Activated naive CD4-positive, alpha-beta T cell treated with anti-CD3 and anti-CD28 coated beads, Interleukin-2, amount 10 ng/mL, durations not matched to agents 7 days and 5 days (primary cell): ENCODE measurements at regions not wholly inside any gene's neighbourhood (a gene's known extent, or its start where the extent isn't known, plus 50 kb on each side); places are given as distances from the start of the nearest gene placed in this dataset.
"Not testable (repeated sequence)": the region's sequence is repeated elsewhere in the genome, so short reads cannot be mapped to it uniquely, and the experiment has no call there.

Experiments used
- CTCF ChIA-PET: fragments of 350-600 bp; sonication (Branson Sonifier 250); formaldehyde crosslinking; loops from one replicate; lab custom pipeline; 2021; ENCODE audit warnings: antibody characterized with exemption; lab: Charles Lee
- DNase-seq: peaks from one replicate; pipeline ENCODE4 v3.0.0-alpha.2; 2020
- H3K27ac Mint-ChIP-seq: one replicate; pipeline ENCODE4 v1.8.0; 2021; ENCODE audit warnings: mild to moderate bottlenecking, moderate library complexity, mixed read lengths
- H3K27me3 Mint-ChIP-seq: one replicate; pipeline ENCODE4 v1.8.0; 2021; ENCODE audit warnings: mild to moderate bottlenecking, mixed read lengths
- H3K36me3 Mint-ChIP-seq: one replicate; pipeline ENCODE4 v1.8.0; 2021; ENCODE audit warnings: mixed read lengths
- H3K4me1 Mint-ChIP-seq: one replicate; pipeline ENCODE4 v1.8.0; 2021; ENCODE audit warnings: mixed read lengths
- H3K4me3 Mint-ChIP-seq: one replicate; pipeline ENCODE4 v1.8.0; 2021; ENCODE audit warnings: mild to moderate bottlenecking, moderate library complexity, mixed read lengths
- H3K9me3 Mint-ChIP-seq: one replicate; pipeline ENCODE4 v1.8.0; 2021; ENCODE audit warnings: mixed read lengths

DNA sequence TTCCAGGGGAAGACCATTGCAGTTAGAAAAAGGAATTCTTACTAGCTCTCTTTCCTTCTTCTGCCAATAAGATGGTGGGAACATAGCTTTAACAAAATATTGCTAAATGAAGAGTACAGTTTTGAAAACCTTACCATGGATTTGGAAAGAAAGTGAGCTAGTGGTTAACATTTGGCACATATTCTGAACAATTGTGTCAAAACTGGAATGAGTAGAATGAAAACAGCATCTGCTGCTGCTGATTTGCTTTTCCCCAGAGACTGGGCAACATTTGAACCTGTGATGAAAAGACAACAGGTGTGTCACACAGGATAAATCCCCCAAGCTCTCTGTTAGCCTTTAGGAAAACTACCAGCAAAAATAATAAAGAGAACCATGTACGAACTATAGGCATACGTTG is 761.4 kb downstream of the KCNA4 start:
- H3K36me3 Mint-ChIP-seq = no peaks in the 10 kb centered on the region
- H3K27ac Mint-ChIP-seq = no peak overlapping the region
- H3K4me1 Mint-ChIP-seq = no peaks in the 10 kb centered on the region
- no peak overlapping the region for H3K4me3 Mint-ChIP-seq
- peaks cover 16% of the 10 kb centered on the region for H3K9me3 Mint-ChIP-seq
- CTCF ChIA-PET = no interaction called here
- H3K27me3 Mint-ChIP-seq = no peaks in the 10 kb centered on the region
- DNase-seq = no peak

DNA sequence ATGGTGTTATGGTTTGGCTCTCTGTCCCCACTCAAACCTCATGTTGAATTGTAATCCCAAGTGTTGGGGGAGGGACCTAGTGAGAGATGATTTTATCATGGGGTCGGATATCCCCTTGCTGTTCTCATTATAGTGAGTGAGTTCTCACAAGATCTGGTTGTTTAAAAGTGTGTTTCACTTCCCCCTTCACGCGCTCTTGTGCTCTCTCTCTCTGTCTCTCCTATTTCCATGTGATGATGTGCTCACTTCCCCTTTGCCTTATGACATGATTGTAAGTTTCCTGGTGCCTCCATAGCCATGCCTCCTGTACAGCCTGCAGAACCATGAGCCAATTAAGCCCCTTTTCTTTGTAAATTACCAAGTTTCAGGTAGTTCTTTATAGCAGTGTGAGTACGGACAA is 765.1 kb downstream of the KCNA4 start:
- no peak for DNase-seq
- CTCF ChIA-PET = no interaction called here
- H3K4me3 Mint-ChIP-seq = no peak overlapping the region
- no peaks in the 10 kb centered on the region for H3K4me1 Mint-ChIP-seq
- no peak overlapping the region for H3K27ac Mint-ChIP-seq
- no peaks in the 10 kb centered on the region for H3K36me3 Mint-ChIP-seq
- H3K9me3 Mint-ChIP-seq = peaks cover 5% of the 10 kb centered on the region
- no peaks in the 10 kb centered on the region for H3K27me3 Mint-ChIP-seq

DNA sequence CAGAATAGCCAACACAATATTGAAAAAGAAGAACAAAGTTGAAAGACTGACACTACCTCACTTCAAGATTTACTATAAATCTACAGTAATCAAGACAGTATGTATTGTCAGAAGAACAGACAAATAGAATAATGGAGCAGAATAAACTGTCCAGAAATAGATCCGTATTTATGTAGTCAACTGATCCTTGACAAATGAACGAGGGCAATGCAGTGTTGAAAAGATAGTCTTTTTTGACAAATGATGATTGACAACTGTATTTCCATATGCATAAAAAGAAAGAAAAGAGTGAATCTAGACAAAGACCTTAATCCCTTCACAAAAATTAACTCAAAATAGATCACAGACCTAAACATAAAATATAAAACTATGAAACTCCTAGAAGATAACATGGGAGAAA is 767.1 kb downstream of the KCNA4 start:
- no peaks in the 10 kb centered on the region for H3K36me3 Mint-ChIP-seq
- DNase-seq = no peak
- H3K27ac Mint-ChIP-seq = no peak overlapping the region
- no peaks in the 10 kb centered on the region for H3K27me3 Mint-ChIP-seq
- no peaks in the 10 kb centered on the region for H3K4me1 Mint-ChIP-seq
- CTCF ChIA-PET = no interaction called here
- no peak overlapping the region for H3K4me3 Mint-ChIP-seq
- peaks cover 4% of the 10 kb centered on the region for H3K9me3 Mint-ChIP-seq

DNA sequence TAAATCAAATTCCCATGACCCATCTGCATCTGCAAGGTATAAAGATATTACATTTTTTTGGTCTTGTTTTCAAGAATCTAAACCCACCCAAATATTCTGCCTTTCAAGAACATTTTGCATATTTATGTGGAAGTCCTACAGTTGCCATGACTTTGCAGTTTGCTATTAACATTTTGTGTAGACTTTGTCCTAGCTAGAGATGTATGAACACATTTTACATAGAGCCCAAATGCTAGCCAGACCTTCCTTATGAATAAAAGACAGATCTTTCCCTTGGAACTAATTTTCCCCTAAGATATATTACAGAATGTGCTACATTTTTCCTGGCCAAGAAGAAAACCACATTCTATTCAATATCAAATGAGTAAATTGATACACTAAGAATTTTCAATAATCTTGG is 772.5 kb downstream of the KCNA4 start:
- no peak for DNase-seq
- CTCF ChIA-PET = no interaction called here
- Mint-ChIP-seq H3K27ac (no peak overlapping the region), H3K27me3 (no peaks in the 10 kb centered on the region), H3K36me3 (no peaks in the 10 kb centered on the region), H3K4me1 (no peaks in the 10 kb centered on the region), H3K9me3 (peaks cover 10% of the 10 kb centered on the region), H3K4me3 (no peak overlapping the region)

DNA sequence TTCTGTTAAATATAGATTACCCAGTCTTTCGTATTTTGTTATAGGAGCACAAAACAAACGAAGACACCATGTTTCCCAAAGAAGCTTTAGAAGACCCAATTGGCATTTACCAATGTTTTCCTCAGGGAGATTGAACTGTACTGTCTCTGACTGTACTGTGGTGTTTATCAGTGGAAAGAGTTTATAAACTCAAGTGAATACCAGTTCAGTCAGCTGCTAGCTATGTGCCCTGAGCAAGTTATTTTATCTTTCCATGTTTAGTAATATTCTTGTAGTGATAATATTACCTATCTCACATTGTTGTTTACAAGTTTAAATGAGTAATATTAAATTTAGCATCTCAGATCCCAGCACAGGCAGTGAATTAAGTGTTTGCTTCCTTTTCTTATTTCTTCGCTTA is 773.2 kb downstream of the KCNA4 start:
- CTCF ChIA-PET = no interaction called here
- no peaks in the 10 kb centered on the region for H3K36me3 Mint-ChIP-seq
- no peak overlapping the region for H3K4me3 Mint-ChIP-seq
- H3K9me3 Mint-ChIP-seq = peaks cover 10% of the 10 kb centered on the region
- H3K27me3 Mint-ChIP-seq = no peaks in the 10 kb centered on the region
- no peak overlapping the region for H3K27ac Mint-ChIP-seq
- no peak for DNase-seq
- H3K4me1 Mint-ChIP-seq = no peaks in the 10 kb centered on the region

DNA sequence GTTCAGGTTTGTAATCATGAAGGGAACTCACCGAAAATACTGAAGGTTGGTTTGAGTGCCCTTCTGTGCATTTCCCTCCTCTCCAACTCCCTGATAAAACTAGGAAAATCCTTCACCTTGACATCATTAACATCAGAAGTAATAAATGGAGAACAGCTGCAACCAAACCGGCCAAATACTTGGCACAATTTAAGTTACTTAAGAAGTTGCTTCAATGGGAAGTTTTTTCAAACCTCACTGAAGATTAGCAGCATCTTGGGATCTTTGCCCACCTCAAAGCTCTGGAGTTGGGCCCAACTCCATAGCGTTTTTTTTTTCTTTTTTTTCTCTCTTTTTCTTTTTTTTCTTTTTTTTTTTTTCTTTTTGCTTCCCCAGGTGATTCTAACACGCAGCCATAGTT is 784.8 kb downstream of the KCNA4 start:
- H3K9me3 Mint-ChIP-seq = peaks cover 3% of the 10 kb centered on the region
- CTCF ChIA-PET = interaction anchor here (0.6 kb wide), 1 partner anchor 15 kb away, joined by 3 read pairs; no protein-coding TSS in a partner anchor
- H3K4me3 Mint-ChIP-seq = no peak overlapping the region
- no peak overlapping the region for H3K27ac Mint-ChIP-seq
- no peaks in the 10 kb centered on the region for H3K36me3 Mint-ChIP-seq
- no peaks in the 10 kb centered on the region for H3K4me1 Mint-ChIP-seq
- DNase-seq = no peak
- no peaks in the 10 kb centered on the region for H3K27me3 Mint-ChIP-seq

DNA sequence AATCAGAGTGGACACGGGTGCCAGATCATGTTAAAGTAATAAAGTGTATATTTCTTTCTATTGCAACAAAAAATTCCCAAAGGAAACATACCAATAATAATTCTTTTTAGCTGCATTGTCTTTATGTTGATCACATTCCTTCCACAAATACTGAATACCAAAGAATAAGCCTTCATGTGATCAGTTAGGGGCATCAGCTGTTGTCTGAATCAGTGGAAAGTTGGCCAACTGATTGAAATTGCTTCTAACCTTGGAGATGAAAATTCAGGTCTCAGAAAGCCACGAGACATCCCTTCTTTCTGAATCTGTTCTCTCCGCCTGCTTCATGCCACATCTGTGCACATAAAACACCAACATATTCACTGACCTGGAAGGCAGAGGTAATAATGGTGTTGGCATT is 785.2 kb downstream of the KCNA4 start:
- H3K4me3 Mint-ChIP-seq = no peak overlapping the region
- CTCF ChIA-PET = interaction anchor here (0.6 kb wide), 1 partner anchor 16 kb away, joined by 3 read pairs; no protein-coding TSS in a partner anchor
- no peak for DNase-seq
- H3K4me1 Mint-ChIP-seq = no peaks in the 10 kb centered on the region
- no peaks in the 10 kb centered on the region for H3K36me3 Mint-ChIP-seq
- peaks cover 7% of the 10 kb centered on the region for H3K9me3 Mint-ChIP-seq
- no peaks in the 10 kb centered on the region for H3K27me3 Mint-ChIP-seq
- H3K27ac Mint-ChIP-seq = no peak overlapping the region

DNA sequence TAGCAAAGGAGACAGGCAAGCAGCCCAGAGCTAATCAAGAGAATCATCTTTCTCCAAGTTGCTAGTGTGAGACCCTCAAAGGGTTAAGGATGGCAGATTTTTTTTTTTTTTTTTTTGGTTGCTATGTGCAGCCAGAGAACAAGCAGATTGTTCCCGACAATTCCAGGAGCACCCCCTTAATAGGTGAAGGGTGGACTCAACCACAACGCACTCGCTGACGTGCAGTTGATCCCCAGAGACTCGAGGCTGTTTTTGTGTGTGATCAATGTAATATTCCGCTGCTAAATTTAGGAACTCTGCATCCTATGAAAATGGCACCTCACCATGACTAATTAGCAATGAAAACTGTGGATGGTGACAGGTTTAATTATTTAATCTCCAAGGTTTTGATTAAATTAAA is 789.0 kb downstream of the KCNA4 start:
- no peaks in the 10 kb centered on the region for H3K4me1 Mint-ChIP-seq
- H3K27me3 Mint-ChIP-seq = no peaks in the 10 kb centered on the region
- CTCF ChIA-PET = no interaction called here
- no peak for DNase-seq
- H3K27ac Mint-ChIP-seq = no peak overlapping the region
- H3K9me3 Mint-ChIP-seq = peaks cover 23% of the 10 kb centered on the region
- H3K4me3 Mint-ChIP-seq = no peak overlapping the region
- H3K36me3 Mint-ChIP-seq = no peaks in the 10 kb centered on the region

DNA sequence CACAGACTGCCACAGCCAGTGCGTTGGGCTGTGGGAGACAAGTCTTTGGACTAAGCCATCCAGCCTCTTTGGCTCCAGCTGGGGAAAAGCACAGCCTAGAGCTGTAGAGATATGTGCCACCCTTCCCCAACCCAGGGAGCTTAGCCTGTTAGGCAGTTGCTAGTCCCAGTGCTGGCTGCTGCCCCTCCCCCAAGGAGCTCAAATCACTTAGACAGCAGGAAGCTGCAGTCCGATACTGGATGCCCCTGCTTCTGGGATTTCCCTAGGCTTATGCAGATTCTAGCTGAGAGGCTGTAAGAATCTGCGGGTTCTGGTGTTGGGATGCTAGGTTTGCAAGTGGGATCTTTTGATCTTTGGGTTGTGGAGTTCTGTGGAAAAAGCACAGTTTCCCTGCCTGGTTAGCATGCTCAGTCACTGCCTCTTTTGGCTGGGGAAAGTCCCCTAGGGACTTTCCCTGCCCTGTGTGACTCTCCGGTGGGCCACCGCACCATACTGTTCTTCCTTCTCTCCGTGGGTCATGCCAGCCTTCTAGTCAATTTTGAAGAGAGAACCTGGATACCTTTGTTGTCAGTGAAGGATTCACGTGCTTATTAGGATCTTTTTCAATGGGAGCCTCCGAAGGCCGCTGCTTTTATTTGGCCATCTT is 792.0 kb downstream of the KCNA4 start:
- H3K9me3 Mint-ChIP-seq = peaks cover 35% of the 10 kb centered on the region
- H3K27me3 Mint-ChIP-seq = no peaks in the 10 kb centered on the region

DNA sequence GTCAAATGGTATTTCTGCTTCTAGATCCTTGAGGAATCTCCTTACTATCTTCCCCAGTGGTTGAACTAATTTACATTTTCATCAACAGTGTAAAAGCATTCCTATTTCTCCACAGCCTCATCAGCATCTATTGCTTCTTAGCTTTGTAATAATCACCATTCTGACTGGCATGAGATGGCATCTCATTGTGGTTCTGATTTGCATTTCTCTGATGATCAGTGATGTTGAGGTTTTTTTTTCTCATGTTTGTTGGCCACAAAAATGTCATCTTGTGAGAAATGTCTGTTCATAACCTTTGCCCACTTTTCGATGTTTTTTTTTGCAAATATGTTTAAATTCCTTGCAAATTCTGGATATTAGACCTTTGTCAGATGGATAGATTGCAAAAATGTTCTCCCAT is 797.3 kb downstream of the KCNA4 start:
- H3K4me3 Mint-ChIP-seq, H3K4me1 Mint-ChIP-seq, CTCF ChIA-PET, H3K36me3 Mint-ChIP-seq, H3K27ac Mint-ChIP-seq, H3K27me3 Mint-ChIP-seq, DNase-seq: not testable (repeated sequence)
- peaks cover 25% of the 10 kb centered on the region for H3K9me3 Mint-ChIP-seq

More for the DNA sequence above, 792.0 kb downstream of the KCNA4 start:
- Mint-ChIP-seq H3K27ac (no peak overlapping the region), H3K4me1 (no peaks in the 10 kb centered on the region), H3K36me3 (no peaks in the 10 kb centered on the region), H3K4me3 (no peak overlapping the region)
- CTCF ChIA-PET = no interaction called here
- no peak for DNase-seq

DNA sequence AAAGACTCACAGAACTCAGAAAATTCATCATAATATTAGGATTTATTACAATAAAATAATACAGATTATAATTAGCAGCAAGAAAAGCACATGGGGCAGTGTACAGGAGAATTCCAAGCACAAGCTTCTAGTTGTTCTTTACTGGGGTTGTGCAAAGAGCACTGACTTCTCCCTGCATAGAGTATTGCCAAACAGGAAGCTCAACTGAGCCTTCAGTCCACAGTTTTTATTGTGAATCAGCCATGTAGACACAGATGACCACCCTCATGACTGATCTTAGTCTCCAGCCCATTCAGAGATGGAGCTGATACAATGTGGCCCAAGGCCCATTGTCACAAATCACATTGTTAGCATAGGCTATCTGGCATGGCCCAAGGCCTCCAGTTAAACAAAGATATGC is 798.9 kb downstream of the KCNA4 start:
- CTCF ChIA-PET = no interaction called here
- no peak for DNase-seq
- Mint-ChIP-seq H3K4me3 (no peak overlapping the region), H3K27ac (no peak overlapping the region), H3K9me3 (peaks cover 18% of the 10 kb centered on the region), H3K4me1 (no peaks in the 10 kb centered on the region), H3K27me3 (no peaks in the 10 kb centered on the region), H3K36me3 (no peaks in the 10 kb centered on the region)

DNA sequence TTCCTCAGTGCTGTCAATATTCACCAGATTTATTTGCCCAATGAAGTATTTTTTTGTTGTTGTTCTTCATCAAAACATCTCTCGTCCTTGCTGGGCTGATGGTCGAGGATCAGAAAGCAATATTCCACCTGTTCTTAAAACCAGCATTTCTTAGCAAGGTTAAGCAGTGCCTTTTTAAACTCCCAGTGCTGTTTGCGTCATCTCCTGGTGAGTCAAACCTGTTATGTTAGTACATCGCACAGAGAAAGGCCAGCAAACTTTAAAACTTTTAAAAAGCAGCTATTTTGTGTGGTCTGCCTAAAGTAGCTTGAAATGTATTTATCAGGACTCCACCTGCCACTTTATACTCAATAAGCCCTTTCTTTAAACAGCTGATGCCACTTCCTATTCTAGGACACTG is 802.0 kb downstream of the KCNA4 start:
- H3K4me3 Mint-ChIP-seq = no peak overlapping the region
- peaks cover 6% of the 10 kb centered on the region for H3K9me3 Mint-ChIP-seq
- no peak for DNase-seq
- H3K27ac Mint-ChIP-seq = no peak overlapping the region
- H3K27me3 Mint-ChIP-seq = no peaks in the 10 kb centered on the region
- CTCF ChIA-PET = no interaction called here
- H3K36me3 Mint-ChIP-seq = no peaks in the 10 kb centered on the region
- H3K4me1 Mint-ChIP-seq = no peaks in the 10 kb centered on the region

DNA sequence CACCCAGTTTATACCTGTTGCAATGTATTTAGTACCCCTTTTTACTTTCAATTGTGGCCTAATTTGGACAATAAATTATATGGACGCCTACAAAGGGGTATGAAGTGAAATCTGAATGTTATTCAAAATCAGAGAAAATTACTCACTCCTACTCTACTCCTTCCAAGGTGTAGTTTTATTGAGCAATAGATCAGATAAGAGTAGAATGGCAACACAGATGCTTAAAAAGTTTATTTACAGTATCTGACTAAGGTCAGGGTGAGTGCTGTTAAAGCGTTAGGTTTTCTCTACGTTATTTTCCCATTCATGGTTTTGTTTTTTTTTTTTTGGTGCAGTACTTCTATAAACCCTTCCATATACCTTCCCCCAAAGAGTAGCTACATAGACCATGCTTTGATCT is 805.6 kb downstream of the KCNA4 start:
- Mint-ChIP-seq H3K27ac (no peak overlapping the region), H3K9me3 (peaks cover 1% of the 10 kb centered on the region), H3K36me3 (no peaks in the 10 kb centered on the region), H3K27me3 (no peaks in the 10 kb centered on the region), H3K4me3 (no peak overlapping the region), H3K4me1 (no peaks in the 10 kb centered on the region)
- CTCF ChIA-PET = no interaction called here
- DNase-seq = no peak

DNA sequence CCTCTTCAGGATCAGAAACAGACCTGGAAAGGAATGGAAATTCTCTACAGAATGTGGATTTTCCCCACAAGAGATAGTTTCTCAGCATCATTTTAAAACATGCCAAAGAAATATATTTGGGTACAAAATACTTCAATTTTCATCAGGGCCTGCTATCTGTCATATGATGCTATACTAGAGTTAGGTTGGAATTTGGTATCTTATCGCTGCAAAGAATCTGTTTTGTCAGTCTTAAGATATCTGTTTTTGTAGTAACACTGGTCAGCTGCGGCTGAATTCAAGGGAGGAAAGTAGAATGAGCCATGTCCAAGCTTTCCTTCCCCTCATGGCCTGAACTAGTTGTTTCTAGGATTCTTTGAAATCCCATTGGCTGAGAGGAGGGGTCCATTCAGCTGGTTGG is 806.4 kb downstream of the KCNA4 start:
- H3K27ac Mint-ChIP-seq = no peak overlapping the region
- H3K36me3 Mint-ChIP-seq = no peaks in the 10 kb centered on the region
- peaks cover 1% of the 10 kb centered on the region for H3K9me3 Mint-ChIP-seq
- DNase-seq = no peak
- H3K4me3 Mint-ChIP-seq = no peak overlapping the region
- H3K27me3 Mint-ChIP-seq = no peaks in the 10 kb centered on the region
- CTCF ChIA-PET = no interaction called here
- H3K4me1 Mint-ChIP-seq = no peaks in the 10 kb centered on the region

DNA sequence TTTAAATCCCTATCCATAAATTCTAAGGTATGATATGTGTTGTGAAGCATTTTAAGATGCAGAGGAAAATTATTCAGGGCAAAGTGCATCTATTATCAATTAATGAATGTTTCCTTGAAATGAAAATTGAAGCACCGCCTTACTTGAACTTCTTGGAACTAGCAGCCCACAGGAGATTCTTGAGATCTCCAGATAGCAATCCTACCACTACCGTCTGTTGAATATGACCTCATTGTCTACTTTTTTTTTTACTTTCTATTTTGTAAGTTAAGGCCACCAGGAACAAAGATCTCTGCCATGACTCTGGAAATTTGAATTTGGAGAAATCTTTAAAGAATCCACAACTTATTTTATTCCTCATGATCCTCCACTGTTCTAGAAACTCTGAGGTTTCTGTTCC is 808.7 kb downstream of the KCNA4 start:
- no peak for DNase-seq
- Mint-ChIP-seq H3K36me3 (no peaks in the 10 kb centered on the region), H3K4me3 (no peak overlapping the region), H3K4me1 (no peaks in the 10 kb centered on the region), H3K27me3 (no peaks in the 10 kb centered on the region), H3K27ac (no peak overlapping the region), H3K9me3 (peaks cover 5% of the 10 kb centered on the region)
- CTCF ChIA-PET = no interaction called here
